ENCODE measurements at regions not wholly inside any gene's neighbourhood (a gene's known extent, or its start where the extent isn't known, plus 50 kb on each side); places are given as distances from the start of the nearest gene placed in this dataset.

DNA sequence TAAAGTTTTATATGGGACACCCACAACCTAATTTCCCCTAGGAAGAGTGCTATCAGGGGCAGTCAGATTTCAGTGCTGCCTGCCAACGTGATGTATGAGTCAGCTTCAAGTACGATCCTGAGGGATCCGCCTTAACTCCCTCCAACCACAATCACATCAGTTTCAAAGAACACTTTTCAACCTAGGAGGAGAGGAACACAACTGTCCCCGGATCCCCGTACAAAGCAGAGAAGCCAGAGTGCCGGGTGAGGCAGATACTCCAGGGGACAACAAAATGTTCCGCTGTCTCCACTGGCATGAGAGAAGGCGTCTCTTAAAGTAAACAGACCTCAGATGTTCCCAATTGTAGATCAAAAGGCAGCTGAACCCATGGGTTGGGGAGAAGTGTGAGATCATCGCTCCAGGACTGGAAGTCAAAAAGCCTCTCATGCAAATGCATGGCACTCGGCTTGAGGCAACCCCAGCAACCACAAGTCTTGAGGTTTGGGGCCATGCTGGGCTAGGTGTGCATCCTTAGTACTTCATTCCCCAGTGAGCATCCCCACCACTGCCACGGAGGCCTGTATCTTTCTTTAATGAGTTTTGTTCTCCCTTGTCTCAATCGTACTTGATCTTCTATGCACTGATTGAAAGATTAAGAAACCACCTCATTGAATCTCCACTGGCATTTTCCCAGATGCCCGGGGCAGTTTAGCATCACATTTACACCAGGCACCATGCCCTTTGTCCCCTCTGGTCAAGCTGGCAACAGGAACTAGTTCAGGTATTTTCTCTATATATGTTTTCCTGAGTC, 91.0 kb upstream of the CCBE1 start:
- H2AFZ ChIP-seq (ENCODE audit: low read length): no peak overlapping the region
- no peaks in the 10 kb centered on the region for H3K9me3 ChIP-seq (ENCODE audit: insufficient read depth, low read depth, low read length)
- H4K20me1 ChIP-seq (ENCODE audit: insufficient read depth, low read length, poor library complexity, severe bottlenecking): no peaks in the 10 kb centered on the region
- H3F3A ChIP-seq (ENCODE audit: low read depth): no peaks in the 10 kb centered on the region
- H3K9ac ChIP-seq (ENCODE audit: low read depth, low read length, poor library complexity, severe bottlenecking): no peak overlapping the region
- H3K4me1 ChIP-seq (ENCODE audit: insufficient read depth, low read length, poor library complexity, severe bottlenecking): peaks cover 5% of the 10 kb centered on the region
- H3K4me3 ChIP-seq (ENCODE audit: low read length, poor library complexity, severe bottlenecking): no peak overlapping the region
- H3K9me2 ChIP-seq (replicated peaks; ENCODE audit: low read depth, low read length): no peaks in the 10 kb centered on the region
- H3K36me3 ChIP-seq (ENCODE audit: insufficient read depth, low read length): no peaks in the 10 kb centered on the region
- no peaks in the 10 kb centered on the region for H3K79me2 ChIP-seq (ENCODE audit: insufficient read depth, low read length)
- TF ChIP-seq, protein P1, sequence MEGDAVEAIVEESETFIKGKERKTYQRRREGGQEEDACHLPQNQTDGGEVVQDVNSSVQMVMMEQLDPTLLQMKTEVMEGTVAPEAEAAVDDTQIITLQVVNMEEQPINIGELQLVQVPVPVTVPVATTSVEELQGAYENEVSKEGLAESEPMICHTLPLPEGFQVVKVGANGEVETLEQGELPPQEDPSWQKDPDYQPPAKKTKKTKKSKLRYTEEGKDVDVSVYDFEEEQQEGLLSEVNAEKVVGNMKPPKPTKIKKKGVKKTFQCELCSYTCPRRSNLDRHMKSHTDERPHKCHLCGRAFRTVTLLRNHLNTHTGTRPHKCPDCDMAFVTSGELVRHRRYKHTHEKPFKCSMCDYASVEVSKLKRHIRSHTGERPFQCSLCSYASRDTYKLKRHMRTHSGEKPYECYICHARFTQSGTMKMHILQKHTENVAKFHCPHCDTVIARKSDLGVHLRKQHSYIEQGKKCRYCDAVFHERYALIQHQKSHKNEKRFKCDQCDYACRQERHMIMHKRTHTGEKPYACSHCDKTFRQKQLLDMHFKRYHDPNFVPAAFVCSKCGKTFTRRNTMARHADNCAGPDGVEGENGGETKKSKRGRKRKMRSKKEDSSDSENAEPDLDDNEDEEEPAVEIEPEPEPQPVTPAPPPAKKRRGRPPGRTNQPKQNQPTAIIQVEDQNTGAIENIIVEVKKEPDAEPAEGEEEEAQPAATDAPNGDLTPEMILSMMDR (conservative IDR thresholded peaks at IDR 0.05; ENCODE audit: low read length): no peak
- H3K27me3 ChIP-seq (ENCODE audit: insufficient read depth, low read length, poor library complexity, severe bottlenecking): no peaks in the 10 kb centered on the region
- no peak overlapping the region for H3K4me2 ChIP-seq (ENCODE audit: low read depth, low read length, poor library complexity, severe bottlenecking)

DNA sequence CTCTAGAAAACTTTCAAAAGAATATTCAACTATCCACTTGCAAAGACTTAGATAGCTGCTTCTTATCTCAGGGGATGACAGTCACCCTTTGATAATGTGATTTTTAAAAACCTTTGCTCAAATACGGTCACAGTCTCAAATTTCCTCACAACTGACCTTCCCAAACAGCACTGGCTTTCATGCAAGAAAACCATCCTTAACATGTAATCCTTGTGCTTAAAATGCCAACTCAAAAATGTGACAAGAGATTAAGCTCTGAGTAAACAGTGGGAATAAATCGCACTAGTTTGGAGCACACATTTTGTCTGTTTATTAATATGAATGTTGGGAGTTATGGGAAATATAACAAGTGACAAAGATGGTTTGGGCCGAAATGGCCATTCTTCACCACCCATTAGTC, 87.5 kb upstream of the CCBE1 start:
- Histone ChIP-seq H3K36me3 (ENCODE audit: insufficient read depth, low read length) (no peaks in the 10 kb centered on the region), H3K9me2 (replicated peaks; ENCODE audit: low read depth, low read length) (no peaks in the 10 kb centered on the region), H3F3A (ENCODE audit: low read depth) (no peaks in the 10 kb centered on the region), H2AFZ (ENCODE audit: low read length) (no peak overlapping the region), H4K20me1 (ENCODE audit: insufficient read depth, low read length, poor library complexity, severe bottlenecking) (no peaks in the 10 kb centered on the region), H3K4me1 (ENCODE audit: insufficient read depth, low read length, poor library complexity, severe bottlenecking) (peaks cover 5% of the 10 kb centered on the region), H3K79me2 (ENCODE audit: insufficient read depth, low read length) (no peaks in the 10 kb centered on the region), H3K4me2 (ENCODE audit: low read depth, low read length, poor library complexity, severe bottlenecking) (no peak overlapping the region), H3K27me3 (ENCODE audit: insufficient read depth, low read length, poor library complexity, severe bottlenecking) (no peaks in the 10 kb centered on the region), H3K4me3 (ENCODE audit: low read length, poor library complexity, severe bottlenecking) (no peak overlapping the region), H3K9ac (ENCODE audit: low read depth, low read length, poor library complexity, severe bottlenecking) (no peak overlapping the region), H3K9me3 (ENCODE audit: insufficient read depth, low read depth, low read length) (no peaks in the 10 kb centered on the region)
- TF ChIP-seq EZH2phosphoT487 (IDR thresholded peaks at IDR 0.05; ENCODE audit: borderline replicate concordance): no peak
- TF ChIP-seq, protein P1 (conservative IDR thresholded peaks at IDR 0.05; ENCODE audit: low read length): no peak

DNA sequence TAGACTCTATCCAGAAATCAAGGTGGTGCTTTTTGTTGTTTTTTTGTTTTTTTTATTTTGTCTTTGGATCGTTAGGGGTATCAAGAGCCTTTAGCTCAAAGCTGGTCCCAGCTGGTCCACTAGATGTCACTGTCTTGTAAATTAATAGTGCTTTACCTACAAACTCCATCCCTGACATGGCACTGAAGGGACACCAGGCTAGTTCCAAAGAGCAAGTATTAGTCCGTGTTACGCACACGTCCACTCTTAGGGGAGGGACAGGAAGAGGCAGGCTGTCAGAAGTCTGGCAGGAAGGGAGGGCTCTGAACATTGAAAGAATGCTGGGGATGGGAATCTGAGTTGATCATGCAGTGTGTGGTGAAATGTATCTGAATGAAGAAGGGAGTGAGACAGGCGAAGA, 85.9 kb upstream of the CCBE1 start:
- no peaks in the 10 kb centered on the region for H4K20me1 ChIP-seq (ENCODE audit: insufficient read depth, low read length, poor library complexity, severe bottlenecking)
- no peak overlapping the region for H3K4me3 ChIP-seq (ENCODE audit: low read length, poor library complexity, severe bottlenecking)
- no peaks in the 10 kb centered on the region for H3K9me3 ChIP-seq (ENCODE audit: insufficient read depth, low read depth, low read length)
- H3K9me2 ChIP-seq (replicated peaks; ENCODE audit: low read depth, low read length): no peaks in the 10 kb centered on the region
- H3K4me2 ChIP-seq (ENCODE audit: low read depth, low read length, poor library complexity, severe bottlenecking): peak overlapping the region; percentile 14
- peaks cover 5% of the 10 kb centered on the region for H3K4me1 ChIP-seq (ENCODE audit: insufficient read depth, low read length, poor library complexity, severe bottlenecking)
- H3K36me3 ChIP-seq (ENCODE audit: insufficient read depth, low read length): no peaks in the 10 kb centered on the region
- H3F3A ChIP-seq (ENCODE audit: low read depth): no peaks in the 10 kb centered on the region
- peak overlapping the region; percentile 94 for H2AFZ ChIP-seq (ENCODE audit: low read length)
- TF ChIP-seq, protein P1 (conservative IDR thresholded peaks at IDR 0.05; ENCODE audit: low read length): peak; percentile 84
- no peak for TF ChIP-seq EZH2phosphoT487 (IDR thresholded peaks at IDR 0.05; ENCODE audit: borderline replicate concordance)
- H3K27me3 ChIP-seq (ENCODE audit: insufficient read depth, low read length, poor library complexity, severe bottlenecking): no peaks in the 10 kb centered on the region
- no peaks in the 10 kb centered on the region for H3K79me2 ChIP-seq (ENCODE audit: insufficient read depth, low read length)
- H3K9ac ChIP-seq (ENCODE audit: low read depth, low read length, poor library complexity, severe bottlenecking): no peak overlapping the region

Measured in Loucy (cell line).